ENCODE measurements at regions not wholly inside any gene's neighbourhood (a gene's known extent, or its start where the extent isn't known, plus 50 kb on each side); places are given as distances from the start of the nearest gene placed in this dataset.

DNA sequence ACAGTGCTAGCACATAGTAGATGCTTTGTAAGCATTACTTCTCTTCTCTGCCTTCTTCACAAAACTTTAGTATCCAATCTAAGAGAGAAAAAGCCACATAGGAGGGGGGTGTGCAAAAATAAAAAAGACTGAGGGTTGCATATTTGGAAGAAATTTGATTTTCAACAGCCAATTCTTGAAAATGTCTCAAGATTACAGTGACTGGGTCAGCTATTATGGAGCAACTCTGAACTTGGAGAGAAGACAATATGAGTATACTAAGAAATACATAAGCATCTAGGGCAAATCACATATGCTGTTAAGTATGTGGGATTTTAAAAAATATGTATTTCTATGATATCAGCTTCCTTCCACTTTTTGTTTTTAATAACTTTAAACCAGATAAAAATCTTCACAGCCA is 196.6 kb upstream of the GOLIM4 start:
- TF ChIP-seq POLR2AphosphoS5 (IDR thresholded peaks at IDR 0.05) (no peak), EP300 (conservative IDR thresholded peaks at IDR 0.05; ENCODE audit: poor library complexity, severe bottlenecking) (no peak), RAD21 (conservative IDR thresholded peaks at IDR 0.05) (no peak), SMC3 (conservative IDR thresholded peaks at IDR 0.05; ENCODE audit: poor library complexity) (no peak), EZH2 (IDR thresholded peaks at IDR 0.05; ENCODE audit: borderline replicate concordance, insufficient read depth, low read length, poor library complexity, severe bottlenecking) (no peak)
- TF ChIP-seq, protein P1, sequence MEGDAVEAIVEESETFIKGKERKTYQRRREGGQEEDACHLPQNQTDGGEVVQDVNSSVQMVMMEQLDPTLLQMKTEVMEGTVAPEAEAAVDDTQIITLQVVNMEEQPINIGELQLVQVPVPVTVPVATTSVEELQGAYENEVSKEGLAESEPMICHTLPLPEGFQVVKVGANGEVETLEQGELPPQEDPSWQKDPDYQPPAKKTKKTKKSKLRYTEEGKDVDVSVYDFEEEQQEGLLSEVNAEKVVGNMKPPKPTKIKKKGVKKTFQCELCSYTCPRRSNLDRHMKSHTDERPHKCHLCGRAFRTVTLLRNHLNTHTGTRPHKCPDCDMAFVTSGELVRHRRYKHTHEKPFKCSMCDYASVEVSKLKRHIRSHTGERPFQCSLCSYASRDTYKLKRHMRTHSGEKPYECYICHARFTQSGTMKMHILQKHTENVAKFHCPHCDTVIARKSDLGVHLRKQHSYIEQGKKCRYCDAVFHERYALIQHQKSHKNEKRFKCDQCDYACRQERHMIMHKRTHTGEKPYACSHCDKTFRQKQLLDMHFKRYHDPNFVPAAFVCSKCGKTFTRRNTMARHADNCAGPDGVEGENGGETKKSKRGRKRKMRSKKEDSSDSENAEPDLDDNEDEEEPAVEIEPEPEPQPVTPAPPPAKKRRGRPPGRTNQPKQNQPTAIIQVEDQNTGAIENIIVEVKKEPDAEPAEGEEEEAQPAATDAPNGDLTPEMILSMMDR (IDR thresholded peaks at IDR 0.05; ENCODE audit: poor library complexity, severe bottlenecking), result no peak
